A172 (cell line): ENCODE measurements at regions not wholly inside any gene's neighbourhood (a gene's known extent, or its start where the extent isn't known, plus 50 kb on each side); places are given as distances from the start of the nearest gene placed in this dataset.
"Not testable (repeated sequence)": the region's sequence is repeated elsewhere in the genome, so short reads cannot be mapped to it uniquely, and the experiment has no call there.

ENCODE experiments used
- DNase-seq: peaks from one replicate; pipeline ENCODE4 v3.0.0-alpha.2; 2015; ENCODE audit warnings: low spot score

DNA sequence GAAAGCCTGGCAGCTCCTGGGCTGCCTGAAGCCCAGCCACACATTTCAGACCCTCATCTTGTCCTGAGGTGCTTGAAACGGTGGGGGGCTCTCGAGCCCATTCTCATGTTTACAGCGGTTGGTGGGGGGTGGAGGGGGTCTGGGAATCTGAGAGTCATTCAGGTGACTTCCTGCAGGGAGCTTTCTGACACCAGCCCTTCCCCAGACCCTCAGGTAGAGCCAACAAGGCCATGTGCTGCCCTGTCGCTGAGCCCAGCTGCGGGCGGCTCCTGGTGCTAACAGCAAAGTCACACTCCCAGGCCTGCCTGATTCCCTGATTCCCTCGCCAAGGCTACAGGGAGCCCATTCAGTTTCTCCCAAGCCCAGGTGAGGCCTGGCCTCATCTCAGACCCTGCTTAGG lies 324.9 kb upstream of the MEX3C start:
- DNase-seq, result no peak

DNA sequence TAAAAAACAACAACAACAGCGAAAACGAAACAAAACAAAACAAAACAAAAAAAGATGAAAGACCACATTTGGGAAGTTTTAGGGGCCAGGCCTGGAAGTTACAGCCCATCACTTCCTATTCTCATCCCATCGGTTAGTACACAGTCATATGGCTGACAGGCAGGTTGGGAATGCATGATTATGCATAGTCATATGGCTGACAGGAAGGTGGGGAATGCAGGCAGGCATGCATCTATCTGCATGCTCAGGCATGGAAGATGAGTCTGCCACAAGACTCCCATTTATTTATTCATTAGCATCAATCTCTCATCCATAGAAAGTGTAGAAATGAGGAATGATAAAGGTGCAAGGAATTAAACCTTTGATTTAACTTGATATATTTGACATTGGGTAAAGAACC lies 325.3 kb upstream of the MEX3C start:
- peak; percentile 7 for DNase-seq

DNA sequence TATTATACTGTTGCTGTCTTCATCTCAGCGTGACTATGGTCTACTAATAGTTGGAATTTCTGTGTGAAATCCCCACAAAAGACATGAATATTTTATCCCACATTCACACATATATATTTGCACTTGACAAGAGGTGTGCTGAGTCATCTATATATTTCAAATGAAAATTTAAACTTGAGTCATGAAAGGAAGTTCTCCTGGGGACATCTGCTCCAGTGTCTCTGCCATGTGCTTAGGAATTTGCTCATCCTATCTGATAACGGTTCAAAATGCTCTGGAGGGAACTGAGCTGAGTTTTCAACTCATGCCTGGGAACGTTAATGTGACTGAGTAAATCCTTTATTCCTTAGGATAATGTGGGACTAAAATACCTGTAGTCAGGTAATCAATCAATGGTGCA lies 326.2 kb upstream of the MEX3C start:
- peak; percentile 8 for DNase-seq

DNA sequence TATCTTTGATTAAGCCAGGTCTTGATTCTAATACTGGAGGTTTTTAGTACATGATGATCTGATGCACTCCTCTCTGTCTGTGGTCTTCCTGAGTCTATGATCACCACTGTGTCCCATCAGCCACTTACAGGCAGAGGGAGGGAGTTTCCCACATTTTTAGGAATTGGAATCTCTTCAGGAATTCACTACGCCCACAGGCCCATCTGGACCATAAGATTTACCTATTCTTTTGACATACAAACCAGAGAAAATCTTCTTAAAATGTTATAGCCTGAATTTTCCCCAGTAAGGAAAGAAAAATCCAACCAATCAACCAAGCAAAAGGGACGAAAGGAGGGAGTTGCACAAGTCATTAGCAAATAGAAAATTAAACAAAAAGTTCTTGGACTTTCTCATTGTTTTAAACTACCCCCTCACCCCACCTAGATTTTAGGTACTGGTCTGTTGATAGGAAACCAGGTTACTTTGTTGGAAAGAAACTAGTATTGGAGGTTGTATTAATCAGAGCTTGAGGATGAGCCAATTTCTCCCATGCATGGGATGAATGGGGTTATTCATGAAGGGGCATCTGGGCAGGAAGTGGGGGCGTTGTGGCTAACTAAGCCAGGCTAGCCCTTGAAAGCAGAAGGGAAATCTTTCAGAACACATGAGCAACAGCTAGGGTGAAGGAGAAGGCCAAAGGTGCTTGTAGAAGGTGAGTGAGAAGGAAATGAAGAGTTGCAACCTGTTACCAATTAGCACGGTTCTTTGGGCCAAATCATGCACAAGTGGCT lies 328.2 kb upstream of the MEX3C start:
- no peak for DNase-seq

GRCh38 chr18:51527826-51528225 lies 330.3 kb upstream of the MEX3C start:
- no peak for DNase-seq

DNA sequence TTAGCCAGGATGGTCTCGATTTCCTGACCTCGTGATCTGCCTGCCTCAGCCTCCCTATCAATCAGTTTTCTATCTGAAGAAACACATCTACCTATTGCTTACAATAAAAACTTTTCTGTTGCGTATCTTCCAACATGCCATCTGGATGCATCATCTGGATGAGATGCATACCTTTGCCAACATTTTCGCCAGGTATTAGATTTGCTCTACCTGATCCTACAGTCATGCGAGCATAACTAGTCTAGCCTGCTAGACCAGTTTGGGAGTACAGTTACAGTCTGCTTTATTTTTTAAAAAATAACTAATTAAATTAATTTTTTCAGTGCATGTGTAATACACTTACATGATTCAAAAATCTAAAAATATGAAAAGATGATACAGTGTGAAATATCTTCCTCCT lies 334.0 kb upstream of the MEX3C start:
- no peak for DNase-seq

GRCh38 chr18:51537487-51537886 lies 340.0 kb upstream of the MEX3C start:
- peak; percentile 24 for DNase-seq

GRCh38 chr18:51540562-51540961 lies 343.1 kb upstream of the MEX3C start:
- DNase-seq, result no peak

GRCh38 chr18:51541230-51541629 lies 343.7 kb upstream of the MEX3C start:
- no peak for DNase-seq

DNA sequence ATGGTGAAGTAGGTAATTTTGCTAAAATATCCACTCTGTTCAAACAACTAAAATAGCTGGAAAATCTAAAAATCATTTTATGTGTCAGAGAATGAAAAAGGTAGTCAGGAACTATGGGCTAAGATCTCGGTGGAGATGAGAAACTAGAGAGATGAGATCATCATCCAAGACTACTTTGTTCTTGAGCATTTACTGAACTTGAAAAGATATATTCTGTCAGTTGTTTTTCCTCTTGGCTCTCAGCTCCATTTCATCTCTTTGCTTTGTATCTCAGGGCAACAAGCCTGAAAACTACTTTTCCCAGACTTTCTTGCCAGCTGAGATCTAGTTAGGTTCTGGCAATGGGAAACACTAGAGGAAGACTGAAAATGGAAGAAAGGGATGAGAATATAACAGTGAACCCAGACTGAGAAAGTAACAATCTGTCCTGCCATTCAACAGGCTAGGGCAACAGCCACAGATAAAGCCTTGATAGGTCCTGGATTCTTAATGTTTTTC lies 346.2 kb upstream of the MEX3C start:
- DNase-seq, result no peak

DNA sequence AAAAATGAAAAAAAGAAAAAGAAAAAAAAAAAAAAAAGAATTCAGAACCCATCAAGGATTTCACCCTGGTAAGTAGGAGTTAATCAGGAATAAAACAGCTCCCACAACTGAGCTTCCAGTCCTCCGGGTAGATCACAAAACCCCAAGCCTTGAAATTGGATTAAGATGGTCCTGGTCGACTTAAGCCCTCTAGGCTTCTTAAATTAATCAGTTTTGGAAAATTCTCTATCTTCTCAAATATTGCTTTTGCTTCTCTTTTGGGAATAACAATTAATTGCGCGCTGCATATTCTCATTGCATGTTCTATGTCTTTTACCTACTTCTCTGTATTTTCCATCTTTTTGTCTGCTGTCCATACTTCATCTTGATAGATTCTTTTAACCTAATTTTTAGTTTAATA lies 348.0 kb upstream of the MEX3C start:
- DNase-seq, result no peak

GRCh38 chr18:51559198-51559901 lies 361.9 kb upstream of the MEX3C start:
- DNase-seq, result no peak

- DNase-seq, result no peak
Observed at GRCh38 chr18:51559902-51560287, 362.4 kb upstream of the MEX3C start.

GRCh38 chr18:51561821-51562220 lies 364.3 kb upstream of the MEX3C start:
- DNase-seq, result no peak

DNA sequence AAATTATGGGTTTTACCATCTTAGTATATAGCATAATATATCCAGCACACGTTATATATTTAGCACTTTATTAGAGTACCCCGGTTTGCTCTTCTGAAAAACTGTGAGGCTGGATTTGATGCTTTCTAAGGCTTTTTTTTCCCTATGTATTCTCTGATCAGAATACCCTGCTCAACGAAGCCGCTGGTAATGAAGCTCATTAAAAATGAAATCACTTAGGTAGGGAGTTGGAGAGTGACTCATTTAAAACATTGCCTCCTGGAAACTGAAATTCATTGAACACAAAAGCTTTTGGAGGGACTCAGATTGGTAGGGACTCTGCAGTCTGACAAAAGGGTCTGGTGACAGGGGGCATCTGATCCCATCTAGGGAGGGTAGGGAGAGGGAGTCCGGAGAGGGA lies 365.4 kb upstream of the MEX3C start:
- DNase-seq, result no peak

DNA sequence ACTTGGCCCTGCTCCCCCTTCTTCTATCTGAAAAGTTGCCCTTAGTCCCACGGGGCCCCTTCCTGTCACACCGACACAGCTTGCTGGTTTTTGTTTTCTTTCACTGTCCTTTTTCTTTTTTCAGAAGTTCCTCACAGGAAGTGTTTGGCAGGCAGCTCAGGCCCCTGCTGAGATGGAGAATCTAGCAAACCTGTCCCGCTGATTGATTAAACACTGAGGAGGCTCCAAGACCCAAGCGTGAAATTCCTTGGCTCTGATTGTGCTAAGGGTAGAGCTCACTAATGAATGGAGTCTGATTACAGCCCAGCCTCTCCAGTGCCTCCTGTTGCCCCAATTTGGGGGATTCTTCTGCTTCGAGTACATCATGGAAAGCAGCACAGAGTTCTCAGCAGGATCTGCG lies 365.9 kb upstream of the MEX3C start:
- no peak for DNase-seq

DNA sequence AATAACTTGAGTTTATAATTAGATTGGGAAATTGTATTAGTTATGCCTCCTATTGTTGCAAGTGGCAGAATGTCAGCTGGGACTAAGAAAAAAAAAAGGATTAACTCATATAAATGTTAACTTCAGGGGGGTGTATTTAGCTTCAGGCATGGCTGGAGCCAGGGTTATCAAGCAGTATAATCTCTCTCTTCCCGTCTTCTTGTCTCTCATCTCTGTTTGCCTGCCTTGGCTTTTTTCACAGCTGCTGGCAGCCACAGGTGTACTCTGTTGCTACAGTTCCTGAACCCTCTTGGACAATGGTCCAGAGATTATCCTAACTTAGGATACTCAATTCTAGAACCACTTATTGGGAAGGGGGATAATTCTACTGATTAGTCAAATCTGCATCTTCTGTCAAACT lies 370.7 kb upstream of the MEX3C start:
- DNase-seq, result no peak

DNA sequence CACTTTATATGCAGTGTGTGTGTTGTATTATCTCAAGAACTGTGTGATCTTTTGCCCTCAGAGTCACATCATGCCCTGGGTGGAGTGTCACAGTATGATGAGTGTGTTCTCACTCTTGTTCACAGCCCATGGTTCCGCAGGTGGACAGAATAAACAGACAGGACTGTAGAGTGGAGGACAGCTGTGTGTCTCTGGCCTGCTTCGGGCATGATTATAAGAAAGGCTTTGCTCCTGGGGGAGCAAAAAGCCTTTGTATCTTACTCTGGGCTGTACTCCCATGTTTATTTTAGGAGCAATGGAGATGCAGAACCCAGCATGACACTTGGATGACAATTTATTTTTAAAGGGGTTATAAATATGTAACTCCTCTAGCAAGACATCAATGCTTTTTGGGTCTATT lies 371.7 kb upstream of the MEX3C start:
- DNase-seq, result no peak

DNA sequence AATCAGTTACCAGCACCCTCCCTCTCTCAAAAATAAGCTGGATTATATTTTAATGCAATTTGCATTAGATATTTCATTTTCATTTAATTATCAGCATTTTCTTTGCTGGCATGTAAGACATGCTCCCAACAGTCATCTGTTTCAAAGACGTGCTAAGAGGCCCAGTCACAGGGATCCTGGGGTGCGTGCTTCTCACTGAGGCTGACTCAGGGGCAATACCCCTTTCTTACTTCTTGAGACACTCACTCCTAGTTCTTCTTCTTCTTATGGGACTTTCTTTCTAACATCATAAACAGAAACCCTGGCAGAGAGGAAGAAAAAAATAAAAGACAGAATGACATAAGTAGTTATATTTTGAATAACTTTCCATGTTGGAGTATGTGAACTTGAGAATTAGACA lies 372.1 kb upstream of the MEX3C start:
- DNase-seq, result no peak

GRCh38 chr18:51570071-51570470 lies 372.6 kb upstream of the MEX3C start:
- DNase-seq, result not testable (repeated sequence)

GRCh38 chr18:51573886-51574285 lies 376.4 kb upstream of the MEX3C start:
- not testable (repeated sequence) for DNase-seq

GRCh38 chr18:51575171-51575570 lies 377.7 kb upstream of the MEX3C start:
- no peak for DNase-seq

GRCh38 chr18:51578406-51578980 lies 381.0 kb upstream of the MEX3C start:
- DNase-seq, result no peak
